ENCODE measurements at regions not wholly inside any gene's neighbourhood (a gene's known extent, or its start where the extent isn't known, plus 50 kb on each side); places are given as distances from the start of the nearest gene placed in this dataset.

DNA sequence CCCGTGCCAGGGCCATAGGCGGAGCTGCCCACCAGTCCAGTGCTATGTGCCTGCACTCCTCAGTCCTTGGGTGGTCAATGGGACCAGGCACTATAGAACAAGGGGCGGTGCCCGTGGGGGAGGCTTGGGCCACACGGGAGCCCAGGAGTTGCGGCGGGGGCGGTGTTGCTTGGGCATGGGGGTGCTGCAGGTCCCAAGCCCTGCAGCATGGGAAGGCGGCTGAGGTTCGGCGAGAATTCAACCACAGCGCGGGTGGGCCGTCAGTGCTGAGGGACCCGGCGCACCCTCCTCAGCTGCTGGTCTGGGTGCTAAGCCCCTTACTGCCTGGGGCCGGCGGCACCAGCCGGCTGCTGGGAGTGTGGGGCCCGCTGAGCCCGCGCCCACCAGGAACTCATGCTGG, 242.2 kb upstream of the SGCG start (continued):
- TF ChIP-seq SUZ12 (IDR thresholded peaks at IDR 0.05; ENCODE audit: low read length) (no peak), RFX5 (IDR thresholded peaks at IDR 0.05; ENCODE audit: borderline replicate concordance, low read depth, low read length) (no peak), GTF2F1 (IDR thresholded peaks at IDR 0.05; ENCODE audit: borderline replicate concordance, low read depth, low read length) (no peak), NRF1 (IDR thresholded peaks at IDR 0.05; ENCODE audit: low read depth, low read length) (no peak), FOSL1 (IDR thresholded peaks at IDR 0.05; ENCODE audit: insufficient read depth, low read depth, low read length) (no peak)
